GM12878 (cell line): ENCODE measurements at regions not wholly inside any gene's neighbourhood (a gene's known extent, or its start where the extent isn't known, plus 50 kb on each side); places are given as distances from the start of the nearest gene placed in this dataset.

ENCODE experiments used
- ATAC-seq: fragments of 200-7000 bp; cut with Tn5 transposase; 3 replicates; pipeline ENCODE4 v1.9.1; 2020; ENCODE audit warnings: mild to moderate bottlenecking, moderate library complexity
- BruUV-seq: library from RNA; stranded (reverse); fragments of 400-500 nt; replicated peaks from 2 replicates; lab custom pipeline; 2021; lab: Mats Ljungman, UMichigan
- CTCF ChIA-PET: fragments of 300-600 bp; sonication (Branson Sonifier 250); formaldehyde crosslinking; extraction: SDS; loops from one replicate; lab custom pipeline; 2021; ENCODE audit warnings: inconsistent platforms; lab: Yijun Ruan, JAX
- POLR2A ChIA-PET: fragments of 350-600 bp; formaldehyde crosslinking; extraction: SDS; loops from one replicate; lab custom pipeline; 2021; ENCODE audit warnings: inconsistent platforms; lab: Charles Lee
- RAD21 ChIA-PET: fragments of 300-600 bp; sonication (Branson Sonifier 250); formaldehyde crosslinking; loops from one replicate; lab custom pipeline; 2023; ENCODE audit warnings: antibody characterized with exemption; ENCODE audit not compliant: unreplicated experiment; lab: Charles Lee
- SMC1A ChIA-PET: fragments of 300-600 bp; sonication (Branson Sonifier 250); formaldehyde crosslinking; loops from one replicate; lab custom pipeline; 2023; ENCODE audit not compliant: unreplicated experiment, uncharacterized antibody; lab: Charles Lee
- DNase-seq: peaks from one replicate; pipeline ENCODE4 v3.0.0-alpha.2; 2011; ENCODE audit warnings: low read depth, low spot score
- FAIRE-seq: peaks from 3 replicates; lab custom pipeline; 2011; peaks lifted over from hg19 to GRCh38; lab: Jason Lieb, UNC
- H2AFZ ChIP-seq: 2 replicates; pipeline ENCODE4 v1.6.0; 2011; ENCODE audit warnings: low read depth, low read length, control low read depth; ENCODE audit not compliant: control insufficient read depth
- H3K27ac ChIP-seq: 2 replicates; pipeline ENCODE4 v1.5.1; 2011; ENCODE audit warnings: control low read depth; ENCODE audit not compliant: control insufficient read depth, insufficient read depth
- H3K27me3 ChIP-seq, 2 experiments: replicated peaks in 1 of 2; 2 replicates each; pipeline versions ENCODE4 v1.6.0 to v1.6.1; 2011; ENCODE audit warnings: low read length in 1 of 2; ENCODE audit not compliant: control insufficient read depth in 2 of 2, insufficient read depth in 2 of 2
- H3K36me3 ChIP-seq, 2 experiments: 2 replicates each; pipeline ENCODE4 v1.5.1; 2011; ENCODE audit warnings: low read length in 1 of 2; ENCODE audit not compliant: control insufficient read depth in 2 of 2, insufficient read depth in 2 of 2
- H3K4me1 ChIP-seq: 2 replicates; pipeline ENCODE4 v1.6.1; 2011; ENCODE audit warnings: mild to moderate bottlenecking, low read length, moderate library complexity, mixed read lengths; ENCODE audit not compliant: control insufficient read depth, insufficient read depth
- H3K4me2 ChIP-seq: 2 replicates; pipeline ENCODE4 v1.6.0; 2011; ENCODE audit warnings: control low read depth; ENCODE audit not compliant: control insufficient read depth, insufficient read depth
- H3K4me3 ChIP-seq: fragments of 200-600 bp; sonication (generic); 2 replicates; pipeline ENCODE4 v1.5.1; 2016
- H3K79me2 ChIP-seq: 2 replicates; pipeline ENCODE4 v1.6.0; 2011; ENCODE audit warnings: low read length; ENCODE audit not compliant: control insufficient read depth, insufficient read depth
- H3K9ac ChIP-seq: 2 replicates; pipeline ENCODE4 v1.8.0; 2011; ENCODE audit warnings: low read length, control low read depth, mixed read lengths; ENCODE audit not compliant: control insufficient read depth, insufficient read depth
- H3K9me3 ChIP-seq: replicated peaks from 3 replicates; pipeline ENCODE4 v1.5.1; 2011; ENCODE audit warnings: mild to moderate bottlenecking, low read length; ENCODE audit not compliant: control insufficient read depth, insufficient read depth
- H4K20me1 ChIP-seq: 2 replicates; pipeline ENCODE4 v1.6.0; 2011; ENCODE audit not compliant: control insufficient read depth, insufficient read depth
- ESRRA ChIP-seq: IDR thresholded peaks from 2 replicates; pipeline ENCODE4 v1.6.1; 2012; ENCODE audit warnings: mild to moderate bottlenecking, low read length, improper control_type of control experiment
- ETV6 ChIP-seq, 2 experiments: fragments of 450-650 bp in 1 of 2; IDR thresholded peaks in 1 of 2; conservative IDR thresholded peaks in 1 of 2; 2 replicates each; pipeline ENCODE4 v1.6.1; 2014; ENCODE audit warnings: antibody characterized with exemption in 1 of 2, borderline replicate concordance in 1 of 2, low read depth in 1 of 2, mild to moderate bottlenecking in 1 of 2, moderate library complexity in 1 of 2
- HCFC1 ChIP-seq: fragments of 150-350 bp; IDR thresholded peaks from 2 replicates; pipeline ENCODE4 v1.6.1; 2014; ENCODE audit warnings: low read length
- HDAC6 ChIP-seq: fragments of 200-600 bp; sonication (generic); IDR thresholded peaks from one replicate; pipeline ENCODE4 v1.8.0; 2017; ENCODE audit warnings: antibody characterized with exemption; ENCODE audit not compliant: unreplicated experiment
- IRF4 ChIP-seq: IDR thresholded peaks from 2 replicates; pipeline ENCODE4 v1.6.1; 2011; ENCODE audit warnings: low read depth, low read length
- MYC ChIP-seq: IDR thresholded peaks from 2 replicates; pipeline ENCODE4 v1.6.1; 2011; ENCODE audit warnings: mild to moderate bottlenecking, low read length, moderate library complexity, inconsistent platforms; ENCODE audit not compliant: insufficient read depth, insufficient replicate concordance, insufficient read length, severe bottlenecking
- NFIC ChIP-seq: IDR thresholded peaks from 2 replicates; pipeline ENCODE4 v1.6.1; 2012; ENCODE audit warnings: low read depth, mild to moderate bottlenecking, inconsistent platforms, low read length, moderate library complexity
- PML ChIP-seq: IDR thresholded peaks from 2 replicates; pipeline ENCODE4 v1.6.1; 2012; ENCODE audit warnings: low read length, inconsistent platforms
- POLR2AphosphoS2 ChIP-seq: IDR thresholded peaks from 2 replicates; pipeline ENCODE4 v1.6.1; 2011; ENCODE audit warnings: low read depth, mild to moderate bottlenecking, low read length, improper control_type of control experiment, moderate library complexity
- RAD21 ChIP-seq: IDR thresholded peaks from 2 replicates; pipeline ENCODE4 v1.6.1; 2011; ENCODE audit warnings: mild to moderate bottlenecking, low read depth, low read length, moderate library complexity; ENCODE audit not compliant: insufficient read depth
- RAD51 ChIP-seq: fragments of 450-650 bp; IDR thresholded peaks from 2 replicates; pipeline ENCODE4 v1.6.1; 2016; ENCODE audit warnings: moderate library complexity, mild to moderate bottlenecking, inconsistent platforms
- SMAD1 ChIP-seq: fragments of 450-650 bp; IDR thresholded peaks from 2 replicates; pipeline ENCODE4 v1.6.1; 2018; ENCODE audit warnings: mild to moderate bottlenecking, low read depth; ENCODE audit not compliant: partially characterized antibody
- SMAD5 ChIP-seq: IDR thresholded peaks from 2 replicates; pipeline ENCODE4 v1.6.1; 2016; ENCODE audit warnings: antibody characterized with exemption, low read depth
- SMC3 ChIP-seq: IDR thresholded peaks from 2 replicates; pipeline ENCODE4 v1.6.1; 2011; ENCODE audit warnings: low read length, improper control_type of control experiment, borderline replicate concordance
- SREBF2 ChIP-seq: IDR thresholded peaks from 2 replicates; pipeline ENCODE4 v1.6.1; 2012; ENCODE audit warnings: mild to moderate bottlenecking, low read length
- STAT1 ChIP-seq: fragments of 450-650 bp; conservative IDR thresholded peaks from 2 replicates; pipeline ENCODE4 v1.6.1; 2014; ENCODE audit warnings: antibody characterized with exemption, mild to moderate bottlenecking
- WGBS: methylation state at CpG from one replicate; pipeline ENCODE4 v1.1.6; 2016; ENCODE audit warnings: low lambda C conversion rate; ENCODE audit not compliant: insufficient replicate concordance, insufficient coverage; ENCODE audit errors: missing lambda C conversion rate; 5-methylcytosine and 5-hydroxymethylcytosine counted together
- in situ Hi-C: fragments of 300-500 bp; cut with MboI; formaldehyde crosslinking; loops from 9 replicates; pipeline ENCODE4 v1.14.3; 2018; ENCODE audit warnings: mixed read lengths
- intact Hi-C: fragments of 100-400 bp; cut with micrococcal nuclease; formaldehyde crosslinking; loops from one replicate; pipeline ENCODE4 v1.14.2; 2022; ENCODE audit not compliant: unreplicated experiment
- TF ChIP-seq, protein P1 (sequence below): fragments of 450-650 bp; IDR thresholded peaks from 2 replicates; pipeline ENCODE4 v1.6.1; 2018; ENCODE audit warnings: mild to moderate bottlenecking, low read depth, moderate library complexity; ENCODE audit not compliant: partially characterized antibody
- TF ChIP-seq, protein P2 (sequence below): IDR thresholded peaks from 2 replicates; pipeline ENCODE4 v1.6.1; 2011; ENCODE audit warnings: low read depth, mild to moderate bottlenecking, low read length, moderate library complexity, borderline replicate concordance; ENCODE audit errors: extremely low read depth
- TF ChIP-seq, protein P3 (sequence below): fragments of 450-650 bp; IDR thresholded peaks from 2 replicates; pipeline ENCODE4 v1.6.1; 2017; ENCODE audit warnings: low read depth, mild to moderate bottlenecking, moderate library complexity

DNA sequence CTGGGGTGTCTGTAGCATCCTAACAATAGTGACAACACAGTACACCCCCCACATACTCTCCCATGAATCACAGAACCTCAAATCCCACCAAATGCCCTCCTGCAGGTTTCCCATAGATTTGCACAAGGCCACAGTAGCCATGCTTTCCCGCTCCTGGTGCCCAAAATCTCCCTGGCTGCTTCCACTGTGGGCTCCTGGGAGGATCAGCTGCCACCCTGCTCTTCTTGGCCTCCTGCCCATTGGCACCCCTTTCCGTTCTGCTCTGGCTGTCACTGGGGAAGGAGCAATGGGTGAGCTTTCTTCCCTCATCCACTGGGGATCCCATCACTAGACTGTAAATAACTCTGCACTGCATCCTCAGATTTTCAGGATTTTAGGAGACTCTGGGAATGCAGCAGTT is 92.1 kb upstream of the SLC24A5 start (continued):
- TF ChIP-seq, protein P1, sequence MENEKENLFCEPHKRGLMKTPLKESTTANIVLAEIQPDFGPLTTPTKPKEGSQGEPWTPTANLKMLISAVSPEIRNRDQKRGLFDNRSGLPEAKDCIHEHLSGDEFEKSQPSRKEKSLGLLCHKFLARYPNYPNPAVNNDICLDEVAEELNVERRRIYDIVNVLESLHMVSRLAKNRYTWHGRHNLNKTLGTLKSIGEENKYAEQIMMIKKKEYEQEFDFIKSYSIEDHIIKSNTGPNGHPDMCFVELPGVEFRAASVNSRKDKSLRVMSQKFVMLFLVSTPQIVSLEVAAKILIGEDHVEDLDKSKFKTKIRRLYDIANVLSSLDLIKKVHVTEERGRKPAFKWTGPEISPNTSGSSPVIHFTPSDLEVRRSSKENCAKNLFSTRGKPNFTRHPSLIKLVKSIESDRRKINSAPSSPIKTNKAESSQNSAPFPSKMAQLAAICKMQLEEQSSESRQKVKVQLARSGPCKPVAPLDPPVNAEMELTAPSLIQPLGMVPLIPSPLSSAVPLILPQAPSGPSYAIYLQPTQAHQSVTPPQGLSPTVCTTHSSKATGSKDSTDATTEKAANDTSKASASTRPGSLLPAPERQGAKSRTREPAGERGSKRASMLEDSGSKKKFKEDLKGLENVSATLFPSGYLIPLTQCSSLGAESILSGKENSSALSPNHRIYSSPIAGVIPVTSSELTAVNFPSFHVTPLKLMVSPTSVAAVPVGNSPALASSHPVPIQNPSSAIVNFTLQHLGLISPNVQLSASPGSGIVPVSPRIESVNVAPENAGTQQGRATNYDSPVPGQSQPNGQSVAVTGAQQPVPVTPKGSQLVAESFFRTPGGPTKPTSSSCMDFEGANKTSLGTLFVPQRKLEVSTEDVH, result no peak
- no peak for TF ChIP-seq HDAC6

DNA sequence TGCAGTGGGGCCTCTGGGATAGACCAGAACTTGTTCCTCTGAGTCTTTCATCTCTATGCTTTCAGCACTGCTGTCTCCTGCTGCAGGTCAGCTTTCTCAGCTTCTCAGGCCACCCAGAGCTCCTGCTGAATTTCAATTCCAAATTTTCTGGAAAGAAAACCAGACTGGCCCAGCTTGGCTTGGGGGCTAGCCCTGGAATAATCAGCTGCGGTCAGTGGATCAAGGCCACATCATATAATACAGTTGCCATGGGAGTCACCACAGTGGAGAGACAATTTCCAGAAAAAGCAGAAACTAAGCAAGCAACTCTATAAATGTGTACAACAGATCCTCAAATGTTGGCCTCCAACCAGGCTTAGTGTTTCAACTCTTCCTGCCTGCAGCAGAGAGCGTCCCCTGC is 91.1 kb upstream of the SLC24A5 start:
- CTCF ChIA-PET, result no interaction called here
- Histone ChIP-seq H3K36me3 (no peaks in the 10 kb centered on the region), H3K4me1 (no peaks in the 10 kb centered on the region), H3K4me3 (no peak overlapping the region), H3K79me2 (no peaks in the 10 kb centered on the region), H3K27me3 (no peaks in the 10 kb centered on the region), H2AFZ (no peak overlapping the region), H3K27ac (no peak overlapping the region), H3K4me2 (no peak overlapping the region), H3K9me3 (no peaks in the 10 kb centered on the region), H3K9ac (no peak overlapping the region), H4K20me1 (no peaks in the 10 kb centered on the region)
- ATAC-seq (no peak), DNase-seq (no peak), FAIRE-seq (no peak)
- in situ Hi-C loops (no loop called here), intact Hi-C loops (no loop called here)
- RAD21 ChIA-PET, result no interaction called here
- SMC1A ChIA-PET, result no interaction called here
- POLR2A ChIA-PET, result no interaction called here
- no TSS peak for BruUV-seq
- WGBS, result 50% methylated on average over 2 of the region's 2 CpGs
- TF ChIP-seq ESRRA (no peak), POLR2AphosphoS2 (no peak), IRF4 (no peak), ETV6 (conservative IDR thresholded peaks at IDR 0.05 in 1 of 2, IDR thresholded peaks at IDR 0.05 in 1 of 2; ENCODE audit: borderline replicate concordance in 1 of 2, low read depth in 1 of 2) (no peak), RAD51 (no peak), MYC (no peak), RAD21 (no peak), PML (no peak), SREBF2 (no peak), SMC3 (no peak), HCFC1 (no peak), SMAD5 (no peak), SMAD1 (no peak), NFIC (no peak), STAT1 (no peak)
- TF ChIP-seq, protein P2, sequence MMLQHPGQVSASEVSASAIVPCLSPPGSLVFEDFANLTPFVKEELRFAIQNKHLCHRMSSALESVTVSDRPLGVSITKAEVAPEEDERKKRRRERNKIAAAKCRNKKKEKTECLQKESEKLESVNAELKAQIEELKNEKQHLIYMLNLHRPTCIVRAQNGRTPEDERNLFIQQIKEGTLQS, result no peak
- TF ChIP-seq, protein P3, sequence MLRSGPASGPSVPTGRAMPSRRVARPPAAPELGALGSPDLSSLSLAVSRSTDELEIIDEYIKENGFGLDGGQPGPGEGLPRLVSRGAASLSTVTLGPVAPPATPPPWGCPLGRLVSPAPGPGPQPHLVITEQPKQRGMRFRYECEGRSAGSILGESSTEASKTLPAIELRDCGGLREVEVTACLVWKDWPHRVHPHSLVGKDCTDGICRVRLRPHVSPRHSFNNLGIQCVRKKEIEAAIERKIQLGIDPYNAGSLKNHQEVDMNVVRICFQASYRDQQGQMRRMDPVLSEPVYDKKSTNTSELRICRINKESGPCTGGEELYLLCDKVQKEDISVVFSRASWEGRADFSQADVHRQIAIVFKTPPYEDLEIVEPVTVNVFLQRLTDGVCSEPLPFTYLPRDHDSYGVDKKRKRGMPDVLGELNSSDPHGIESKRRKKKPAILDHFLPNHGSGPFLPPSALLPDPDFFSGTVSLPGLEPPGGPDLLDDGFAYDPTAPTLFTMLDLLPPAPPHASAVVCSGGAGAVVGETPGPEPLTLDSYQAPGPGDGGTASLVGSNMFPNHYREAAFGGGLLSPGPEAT, result no peak
